GM21619 (cell line): ENCODE measurements at regions not wholly inside any gene's neighbourhood (a gene's known extent, or its start where the extent isn't known, plus 50 kb on each side); places are given as distances from the start of the nearest gene placed in this dataset.

Experiments used
- ATAC-seq: cut with Tn5 transposase; IDR thresholded peaks from one replicate; pipeline ENCODE4 v1.9.1; 2021; ENCODE audit not compliant: unreplicated experiment

GRCh38 chr2:16006537-16007166 is 66.3 kb downstream of the MYCN start:
- no peak for ATAC-seq

GRCh38 chr2:16005816-16006536 is 65.6 kb downstream of the MYCN start:
- no peak for ATAC-seq

GRCh38 chr2:16005389-16005788 is 65.0 kb downstream of the MYCN start:
- no peak for ATAC-seq

DNA sequence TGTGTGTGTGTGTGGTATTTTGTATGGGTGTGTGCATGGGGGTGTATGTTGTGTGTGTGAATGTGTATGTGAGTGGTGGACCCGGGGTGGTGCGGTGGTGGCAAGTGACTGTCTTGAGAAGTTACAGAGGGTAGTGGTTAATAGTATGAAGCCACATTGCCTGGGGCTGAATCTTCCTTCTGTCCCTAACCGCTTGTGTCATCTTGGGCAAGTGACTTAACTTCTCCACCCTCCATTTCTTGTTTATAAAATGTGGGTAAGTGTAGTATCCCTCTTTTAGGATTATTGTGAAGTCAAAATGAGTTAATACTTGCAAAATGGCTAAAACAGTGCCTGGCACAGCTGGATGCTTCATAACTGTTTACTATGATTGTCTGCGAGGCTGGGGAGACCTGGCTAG is 63.5 kb downstream of the MYCN start:
- ATAC-seq: no peak

DNA sequence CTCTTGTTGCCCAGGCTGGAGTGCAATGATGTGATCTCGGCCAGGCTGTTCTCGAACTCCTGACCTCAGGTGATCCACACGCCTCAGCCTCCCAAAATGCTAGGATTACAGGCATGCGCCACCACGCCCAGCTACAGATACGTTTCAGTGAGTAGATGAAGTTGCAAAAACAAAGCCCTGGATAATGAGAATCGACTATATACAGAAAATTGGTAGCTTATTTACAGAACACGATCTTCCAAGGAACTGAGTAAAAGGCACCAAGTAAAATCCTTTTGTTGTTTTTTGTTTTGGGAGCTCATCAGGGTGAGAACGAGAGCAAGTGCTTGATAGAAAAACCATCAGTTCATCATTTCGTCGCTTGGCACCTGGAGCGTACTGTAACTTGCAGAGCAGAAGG is 62.8 kb downstream of the MYCN start:
- ATAC-seq: no peak

- no peak for ATAC-seq
These were observed 62.2 kb downstream of the MYCN start for GRCh38 chr2:16002575-16002974.

- ATAC-seq: no peak
These were observed 61.8 kb downstream of the MYCN start for GRCh38 chr2:16002144-16002543.

- no peak for ATAC-seq
These were observed 60.3 kb downstream of the MYCN start for GRCh38 chr2:16000642-16001041.

- ATAC-seq: no peak
These were observed 59.5 kb downstream of the MYCN start for GRCh38 chr2:15999596-16000469.

GRCh38 chr2:15997728-15998280 is 57.5 kb downstream of the MYCN start:
- no peak for ATAC-seq

DNA sequence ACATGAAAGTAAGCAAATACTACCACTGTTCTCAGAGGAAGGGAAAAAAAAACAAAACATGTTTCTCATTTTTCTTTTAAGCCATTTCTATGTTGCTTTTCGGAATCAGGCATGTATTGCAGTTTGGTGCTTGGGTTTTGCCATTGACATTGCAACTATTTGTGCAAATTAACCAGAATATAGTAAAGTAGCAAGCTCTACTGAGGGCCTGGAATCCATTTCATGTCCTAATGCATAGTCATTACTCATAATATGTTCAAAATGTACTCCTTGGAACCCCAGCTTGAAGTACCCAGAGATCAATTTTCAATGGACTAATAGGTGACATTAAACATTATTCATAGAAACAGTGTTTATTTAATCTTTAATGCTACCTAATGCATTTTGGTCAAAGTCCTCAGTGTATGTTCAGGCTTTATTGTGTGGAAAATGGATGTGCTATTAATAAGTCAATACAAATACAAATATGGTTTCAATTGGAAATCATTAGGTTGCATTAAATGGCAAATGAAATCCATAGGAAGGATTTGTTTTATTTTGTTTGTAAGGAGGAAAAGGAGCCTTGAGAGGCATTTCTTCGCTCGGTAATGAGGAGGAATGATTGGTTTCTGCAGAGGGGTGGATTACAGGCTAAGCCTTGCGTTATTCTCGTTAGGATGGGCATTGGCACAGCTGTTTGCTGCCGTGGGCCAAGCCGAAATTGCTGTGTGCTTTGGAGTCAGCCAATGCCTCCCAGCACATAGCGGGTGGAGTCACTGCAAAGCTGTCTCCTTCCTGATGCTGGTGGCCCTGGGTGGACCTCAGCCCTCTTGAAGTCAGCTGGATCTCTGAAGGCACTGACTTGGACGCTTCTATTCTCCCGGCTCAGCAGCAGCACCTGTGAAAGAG is 56.4 kb downstream of the MYCN start:
- ATAC-seq: no peak
